ENCODE measurements at regions not wholly inside any gene's neighbourhood (a gene's known extent, or its start where the extent isn't known, plus 50 kb on each side); places are given as distances from the start of the nearest gene placed in this dataset.
"Not testable (repeated sequence)": the region's sequence is repeated elsewhere in the genome, so short reads cannot be mapped to it uniquely, and the experiment has no call there.

GRCh38 chr17:73910821-73911515, 266.7 kb upstream of the SDK2 start:
- intact Hi-C loops (cut with DNase I; ENCODE audit: low total_unique reads), result no loop called here
- Histone ChIP-seq H3K9me3 (no peaks in the 10 kb centered on the region), H3K27ac (no peak overlapping the region), H3K4me1 (no peaks in the 10 kb centered on the region), H3K4me3 (no peak overlapping the region), H3K36me3 (ENCODE audit: low read depth, missing control alignments) (no peaks in the 10 kb centered on the region), H3K27me3 (no peaks in the 10 kb centered on the region)
- TF ChIP-seq CTCF (IDR thresholded peaks at IDR 0.05), result no peak
- TF ChIP-seq POLR2A (IDR thresholded peaks at IDR 0.05), result no peak
- DNase-seq, result no peak
- WGBS, 2 donors, result 29% methylated on average over 5 of the region's 5 CpGs

- Histone ChIP-seq H3K27ac (no peak overlapping the region), H3K27me3 (no peaks in the 10 kb centered on the region), H3K4me1 (no peaks in the 10 kb centered on the region), H3K9me3 (no peaks in the 10 kb centered on the region), H3K36me3 (ENCODE audit: low read depth, missing control alignments) (no peaks in the 10 kb centered on the region), H3K4me3 (no peak overlapping the region)
- no peak for TF ChIP-seq CTCF (IDR thresholded peaks at IDR 0.05)
- no peak for TF ChIP-seq POLR2A (IDR thresholded peaks at IDR 0.05)
- intact Hi-C loops (cut with DNase I; ENCODE audit: low total_unique reads), result no loop called here
- DNase-seq, result no peak
- WGBS, 2 donors, result 78 to 85% methylated on average over 6 of the region's 6 CpGs
Observed at GRCh38 chr17:73911726-73912372, 267.6 kb upstream of the SDK2 start.

DNA sequence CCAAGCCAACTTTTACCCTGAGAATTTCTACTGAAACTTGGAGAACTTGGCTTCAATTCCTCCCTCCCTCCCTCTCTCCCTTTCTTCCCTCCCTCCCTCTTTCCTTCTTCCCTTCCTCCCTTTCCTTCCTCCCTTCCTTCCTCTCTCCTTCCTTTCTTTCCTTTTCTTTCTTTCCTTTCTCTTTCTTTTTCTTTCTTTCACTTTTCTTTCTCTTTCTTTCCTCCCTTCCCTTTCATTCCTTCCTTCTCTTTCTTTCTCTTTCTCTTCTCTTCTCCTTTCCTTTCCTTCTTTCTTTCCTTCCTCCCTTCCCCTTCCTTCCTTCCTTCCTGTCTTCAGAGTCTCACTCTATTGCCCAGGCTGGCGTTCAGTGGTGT, 268.1 kb upstream of the SDK2 start:
- no peaks in the 10 kb centered on the region for H3K4me1 ChIP-seq
- H3K27me3 ChIP-seq, result no peaks in the 10 kb centered on the region
- no peaks in the 10 kb centered on the region for H3K36me3 ChIP-seq (ENCODE audit: low read depth, missing control alignments)
- 81 to 94% methylated on average over 1 of the region's 1 CpG for WGBS, 2 donors
- H3K9me3 ChIP-seq, result no peaks in the 10 kb centered on the region
- no peak for TF ChIP-seq POLR2A (IDR thresholded peaks at IDR 0.05)
- no peak for TF ChIP-seq CTCF (IDR thresholded peaks at IDR 0.05)
- no peak overlapping the region for H3K27ac ChIP-seq
- no peak overlapping the region for H3K4me3 ChIP-seq
- intact Hi-C loops (cut with DNase I; ENCODE audit: low total_unique reads), result no loop called here
- no peak for DNase-seq

DNA sequence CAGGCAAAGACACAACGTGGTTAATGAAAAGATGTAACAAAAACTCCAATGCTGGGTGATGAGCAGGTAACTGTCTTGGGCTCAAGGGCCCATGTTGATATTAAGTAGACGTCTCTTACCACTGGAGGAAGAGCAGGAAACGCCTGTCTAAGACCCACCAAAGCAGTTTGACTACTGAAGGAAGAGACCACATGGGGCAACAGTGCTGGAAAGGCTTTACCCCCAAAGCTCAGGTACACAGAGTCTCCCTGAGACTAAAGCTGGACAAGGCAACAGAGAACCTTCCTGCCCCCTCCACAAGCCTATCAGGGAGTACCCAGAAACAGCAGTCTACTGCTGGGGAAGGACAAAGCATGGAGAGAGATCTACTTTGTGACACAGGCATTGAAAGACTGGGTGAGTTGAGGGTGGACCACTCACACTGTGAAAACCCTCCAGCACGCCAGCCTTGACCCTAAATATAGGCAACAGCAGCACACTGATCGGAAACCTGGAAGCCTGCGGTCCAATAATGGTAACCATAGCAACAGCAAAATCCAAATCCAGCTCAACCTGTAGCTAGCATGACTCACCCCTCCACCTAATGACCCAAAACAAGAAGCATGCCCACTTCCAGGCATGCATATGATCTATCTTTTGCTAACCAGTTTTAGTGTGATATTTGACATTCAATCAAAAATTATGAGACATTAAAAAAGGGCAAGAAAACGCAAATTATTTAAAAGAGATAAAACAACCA, 270.5 kb upstream of the SDK2 start:
- no peak overlapping the region for H3K27ac ChIP-seq
- no peak overlapping the region for H3K4me3 ChIP-seq
- intact Hi-C loops (cut with DNase I; ENCODE audit: low total_unique reads), result no loop called here
- 71 to 82% methylated on average over 7 of the region's 7 CpGs for WGBS, 2 donors
- TF ChIP-seq POLR2A (IDR thresholded peaks at IDR 0.05) (no peak), CTCF (IDR thresholded peaks at IDR 0.05) (no peak)
- no peaks in the 10 kb centered on the region for H3K27me3 ChIP-seq
- no peaks in the 10 kb centered on the region for H3K36me3 ChIP-seq (ENCODE audit: low read depth, missing control alignments)
- DNase-seq, result no peak
- H3K9me3 ChIP-seq, result no peaks in the 10 kb centered on the region
- H3K4me1 ChIP-seq, result no peaks in the 10 kb centered on the region

- intact Hi-C loops (cut with DNase I; ENCODE audit: low total_unique reads); H3K27me3 ChIP-seq; H3K4me3 ChIP-seq; H3K9me3 ChIP-seq; H3K27ac ChIP-seq; DNase-seq; H3K36me3 ChIP-seq (ENCODE audit: low read depth, missing control alignments); H3K4me1 ChIP-seq: not testable (repeated sequence)
- WGBS, 2 donors, result 85 to 88% methylated on average over 3 of the region's 3 CpGs
Observed at GRCh38 chr17:73919033-73919432, 274.8 kb upstream of the SDK2 start.

Measured in testis (tissue), 2 donors.